H1 (cell line): ENCODE measurements at regions not wholly inside any gene's neighbourhood (a gene's known extent, or its start where the extent isn't known, plus 50 kb on each side); places are given as distances from the start of the nearest gene placed in this dataset.

Source experiments
- ASH2L ChIP-seq: fragments of 200-600, 300-600 bp; sonication (generic); IDR thresholded peaks from one replicate; pipeline ENCODE4 v1.7.1; 2017; ENCODE audit warnings: low read length
- BCL11A ChIP-seq, 2 experiments: IDR thresholded peaks; one replicate each; pipeline ENCODE4 v1.6.1; 2011; ENCODE audit warnings: low read depth in 2 of 2, low read length in 2 of 2, mild to moderate bottlenecking in 2 of 2
- CHD7 ChIP-seq: fragments of 300-600 bp; sonication (generic); IDR thresholded peaks from 2 replicates; pipeline ENCODE4 v1.7.1; 2012; ENCODE audit warnings: low read length, moderate library complexity, mild to moderate bottlenecking, inconsistent platforms; ENCODE audit not compliant: insufficient replicate concordance
- JUND ChIP-seq: IDR thresholded peaks from 2 replicates; pipeline ENCODE4 v1.6.1; 2011; ENCODE audit warnings: mild to moderate bottlenecking, improper control_type of control experiment, low read length
- PHF8 ChIP-seq: fragments of 200-600 bp; sonication (generic); conservative IDR thresholded peaks from 2 replicates; pipeline ENCODE4 v1.7.1; 2012; ENCODE audit warnings: low read depth, mild to moderate bottlenecking, inconsistent platforms, low read length, moderate library complexity
- RAD21 ChIP-seq, 2 experiments: IDR thresholded peaks in 1 of 2; conservative IDR thresholded peaks in 1 of 2; 2 replicates each; pipeline ENCODE4 v1.6.1; 2011; ENCODE audit warnings: low read depth in 2 of 2, low read length in 2 of 2, improper control_type of control experiment in 1 of 2, inconsistent platforms in 1 of 2, mild to moderate bottlenecking in 1 of 2, moderate library complexity in 1 of 2
- RNF2 ChIP-seq: fragments of 200-900, 300-1000 bp; sonication (generic); IDR thresholded peaks from 2 replicates; pipeline ENCODE4 v1.7.1; 2016; ENCODE audit warnings: borderline replicate concordance, low read depth, mild to moderate bottlenecking, antibody characterized with exemption, low read length; ENCODE audit not compliant: poor library complexity, severe bottlenecking; ENCODE audit errors: missing control alignments
- RXRA ChIP-seq: IDR thresholded peaks from 2 replicates; pipeline ENCODE4 v1.6.1; 2011; ENCODE audit warnings: low read depth, mild to moderate bottlenecking, low read length, moderate library complexity; ENCODE audit not compliant: insufficient read depth
- TAF1 ChIP-seq: IDR thresholded peaks from 2 replicates; pipeline ENCODE4 v1.6.1; 2011; ENCODE audit warnings: mild to moderate bottlenecking, low read depth, low read length
- ZNF274 ChIP-seq: IDR thresholded peaks from 2 replicates; pipeline ENCODE4 v1.7.0; 2012; ENCODE audit warnings: low read length, borderline replicate concordance; ENCODE audit errors: extremely low read depth

DNA sequence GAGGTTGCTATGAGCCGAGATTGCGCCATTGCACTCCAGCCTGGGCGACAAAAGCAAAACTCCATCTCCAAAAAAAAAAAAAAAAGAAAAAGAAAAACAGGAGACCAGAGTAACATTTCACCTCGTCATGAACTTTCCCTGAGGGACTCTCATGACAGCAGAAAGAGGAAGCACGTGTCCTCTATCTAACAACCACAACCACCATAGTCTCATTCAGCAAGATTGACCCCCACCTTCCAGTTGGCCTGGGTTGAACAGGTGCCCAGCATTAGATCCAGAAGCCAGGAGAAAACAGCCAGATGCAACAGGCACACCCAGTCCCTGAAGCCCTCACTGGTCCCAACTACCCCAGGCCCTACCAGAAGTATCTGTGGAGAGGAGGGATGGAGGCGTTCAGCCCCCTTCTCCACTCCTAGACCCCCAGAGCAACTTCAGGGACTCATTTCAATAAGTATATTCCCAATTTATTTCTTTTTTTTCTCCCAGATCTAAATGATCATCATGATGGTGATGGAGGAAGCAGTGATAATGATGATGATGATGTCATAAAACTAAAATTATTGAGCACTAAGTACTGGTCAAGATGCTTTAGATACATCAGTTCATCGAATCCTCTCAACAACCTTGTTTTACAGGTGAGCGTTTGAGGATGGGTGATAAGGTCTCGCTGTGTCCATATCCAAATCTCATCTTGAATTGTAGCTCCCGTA, 235.0 kb downstream of the EFCAB11 start (continued):
- no peak for TF ChIP-seq CHD7
- no peak for TF ChIP-seq RXRA
- TF ChIP-seq RAD21 (IDR thresholded peaks at IDR 0.05 in 1 of 2, conservative IDR thresholded peaks at IDR 0.05 in 1 of 2; ENCODE audit: low read depth in 2 of 2, low read length in 2 of 2), result no peak
- TF ChIP-seq TAF1, result no peak
- TF ChIP-seq ZNF274, result no peak
- TF ChIP-seq RNF2, result no peak
- no peak for TF ChIP-seq JUND
- no peak for TF ChIP-seq ASH2L
- TF ChIP-seq BCL11A (IDR thresholded peaks at IDR 0.05; ENCODE audit: low read depth in 2 of 2, low read length in 2 of 2), result no peak
- TF ChIP-seq PHF8, result no peak
